ENCODE measurements at regions not wholly inside any gene's neighbourhood (a gene's known extent, or its start where the extent isn't known, plus 50 kb on each side); places are given as distances from the start of the nearest gene placed in this dataset.

DNA sequence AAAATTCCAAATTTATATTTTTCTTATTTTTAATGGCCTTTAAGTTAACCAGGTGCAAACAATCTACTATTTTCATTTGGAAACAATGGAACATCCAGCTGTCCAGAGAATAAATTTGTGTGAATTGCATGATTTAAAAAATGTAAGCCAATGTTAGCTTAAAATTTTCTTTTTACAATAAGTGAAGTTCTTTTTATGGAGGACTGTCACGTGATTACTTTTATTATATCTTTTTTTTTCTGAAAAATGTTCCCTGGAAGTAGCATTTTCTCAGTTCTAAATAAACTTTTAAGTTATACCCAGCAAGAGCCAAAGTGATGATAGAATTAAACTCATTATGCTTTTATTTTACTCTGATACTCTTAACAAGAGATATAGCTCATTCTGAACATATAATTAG lies 267.7 kb upstream of the SLC35B3 start:
- TF ChIP-seq TAF1 (IDR thresholded peaks at IDR 0.05; ENCODE audit: low read depth) (no peak), CEBPB (IDR thresholded peaks at IDR 0.05) (no peak), CREB1 (IDR thresholded peaks at IDR 0.05; ENCODE audit: low read depth) (no peak), ZBTB7A (IDR thresholded peaks at IDR 0.05; ENCODE audit: low read depth) (no peak)

Data from Ishikawa (cell line).